ENCODE measurements at regions not wholly inside any gene's neighbourhood (a gene's known extent, or its start where the extent isn't known, plus 50 kb on each side); places are given as distances from the start of the nearest gene placed in this dataset.

- TF ChIP-seq CTCF (IDR thresholded peaks at IDR 0.05; ENCODE audit: low read depth, low read length) (no peak), EZH2phosphoT487 (IDR thresholded peaks at IDR 0.05; ENCODE audit: low read depth) (no peak)
Observed at GRCh38 chr9:111179577-111179976, 141.3 kb upstream of the LPAR1 start.

Measured in OCI-LY3 (cell line).